Psoas muscle (tissue), 7 donors: ENCODE measurements at regions not wholly inside any gene's neighbourhood (a gene's known extent, or its start where the extent isn't known, plus 50 kb on each side); places are given as distances from the start of the nearest gene placed in this dataset.

Source experiments
- ATAC-seq, 4 donors: fragments of 200-7000 bp; cut with Tn5 transposase; one replicate each; pipeline ENCODE4 v1.9.1; 2020; ENCODE audit warnings: moderate library complexity in 3 of 4, mild to moderate bottlenecking in 2 of 4
- DNase-seq, 2 donors: peaks; one replicate each; pipeline ENCODE4 v3.0.0-alpha.2; 2020
- H3K27ac ChIP-seq: fragments of 200-600 bp; one replicate; pipeline ENCODE4 v1.8.0; 2022
- H3K27me3 ChIP-seq, 3 donors: fragments of 200-600 bp in 1 of 3; one replicate each; pipeline versions ENCODE4 v1.6.1 to v1.8.0; 2013 to 2022; ENCODE audit warnings: low read length in 2 of 3, mild to moderate bottlenecking in 2 of 3, moderate library complexity in 1 of 3; ENCODE audit not compliant: insufficient read depth in 3 of 3
- H3K36me3 ChIP-seq, 2 donors: fragments of 200-600 bp in 1 of 2; one replicate each; pipeline versions ENCODE4 v1.6.1 to v1.8.0; 2013 to 2022; ENCODE audit warnings: low read depth in 1 of 2, mild to moderate bottlenecking in 1 of 2, moderate library complexity in 1 of 2; ENCODE audit not compliant: insufficient read depth in 1 of 2
- H3K4me1 ChIP-seq: fragments of 200-600 bp; one replicate; pipeline ENCODE4 v1.8.0; 2022
- H3K4me3 ChIP-seq: fragments of 200-600 bp; one replicate; pipeline ENCODE4 v1.8.0; 2022; ENCODE audit warnings: mild to moderate bottlenecking
- H3K9me3 ChIP-seq: fragments of 200-600 bp; one replicate; pipeline ENCODE4 v1.8.0; 2022
- WGBS, 3 donors: extraction: QIAGEN DNeasy Blood & Tissue Kit; methylation state at CpG; one replicate each; pipeline versions ENCODE4 v1.1.6 to v1.1.7; 2013; 5-methylcytosine and 5-hydroxymethylcytosine counted together
- intact Hi-C, 2 donors: fragments of 100-400 bp; cut with DNase I; formaldehyde crosslinking; loops; one replicate each; pipeline versions ENCODE4 v1.11.0 to v1.14.2; 2022
- TF ChIP-seq, protein P1 (sequence below): fragments of 200-600 bp; IDR thresholded peaks from one replicate; pipeline ENCODE4 v1.8.0; 2022; ENCODE audit warnings: antibody characterized with exemption
- donor health status: healthy with polysubstance abuse.
- donor health status: DM: no; HTN: no; CAD: no; lungs with moderate emphysema.
- donor health status: Bipolar disorder and iron deficiency.
- donor health status: healthy.
- donor health status: DM: yes; HTN: yes; CAD: no.
- donor health status: DM: no; HTN: no; CAD: no.
- donor health status: DM: yes; HTN: yes; CAD: no.

DNA sequence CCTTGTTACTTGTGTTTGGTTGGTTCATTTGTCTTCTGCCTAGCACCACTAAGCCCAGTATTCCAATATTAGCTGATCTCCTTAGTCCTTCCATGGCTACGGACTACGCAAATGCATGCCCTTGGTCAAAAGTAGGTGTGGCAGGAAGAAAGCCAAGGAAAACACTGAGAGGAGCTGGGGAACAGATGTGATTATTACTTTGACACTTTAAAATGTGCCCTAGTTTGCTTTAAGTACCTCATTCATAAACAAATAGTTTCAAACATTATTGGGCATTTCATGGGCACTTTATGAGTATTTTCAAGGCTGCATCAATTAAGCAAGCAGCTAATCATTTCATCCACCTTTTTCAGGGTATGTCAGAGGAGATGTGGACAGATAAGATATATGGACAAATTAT, 60.1 kb upstream of the HDDC2 start:
- intact Hi-C loops, result loop anchor here in 1 of 2 donors (5.0 kb wide), 1 partner anchor 385 kb away; the partner anchor contains the start of gene HEY2
- no peaks in the 10 kb centered on the region for H3K36me3 ChIP-seq

DNA sequence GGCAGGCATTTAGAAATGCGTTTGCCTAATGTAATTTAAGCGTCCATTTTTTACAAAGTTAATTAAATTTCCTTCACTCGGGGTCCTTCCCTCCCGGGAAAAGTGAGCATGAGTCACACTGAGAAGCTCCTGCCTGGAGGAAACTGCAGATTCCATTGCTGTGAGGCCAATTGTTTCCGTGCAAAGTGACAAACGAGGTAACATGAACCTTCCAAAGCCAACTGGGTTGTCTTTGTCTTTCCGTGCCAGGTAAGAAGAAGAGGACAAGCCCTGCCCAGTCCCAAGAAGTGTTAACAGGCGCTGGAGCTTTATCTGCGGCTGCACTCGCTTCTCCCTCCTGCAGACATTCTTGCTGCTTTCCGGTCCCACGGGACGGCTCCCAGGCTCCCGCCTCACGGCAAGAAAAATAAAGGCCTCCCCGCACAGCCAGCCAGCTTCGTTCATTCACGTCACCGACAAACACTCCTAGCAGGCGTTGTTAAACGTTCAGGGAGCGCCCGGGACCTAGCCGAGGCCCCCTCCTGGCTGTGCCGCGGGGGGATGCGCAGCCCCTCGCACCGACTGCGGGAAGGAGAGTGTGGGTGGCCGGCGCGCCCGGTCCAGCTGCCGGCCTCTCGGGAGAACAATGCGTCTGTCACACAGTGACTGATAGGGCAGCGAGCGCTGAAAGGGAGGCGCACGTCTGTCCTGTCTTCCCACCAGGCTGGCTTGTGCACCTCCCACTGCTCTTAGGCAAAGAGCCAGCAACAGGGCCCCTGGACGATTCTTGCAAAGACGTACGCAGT, 61.5 kb upstream of the HDDC2 start:
- peak overlapping the region; percentile 70 for H3K27ac ChIP-seq
- intact Hi-C loops, result loop anchor here in 1 of 2 donors (5.0 kb wide), 1 partner anchor 384 kb away; the partner anchor contains the start of gene HEY2
- TF ChIP-seq, protein P1, sequence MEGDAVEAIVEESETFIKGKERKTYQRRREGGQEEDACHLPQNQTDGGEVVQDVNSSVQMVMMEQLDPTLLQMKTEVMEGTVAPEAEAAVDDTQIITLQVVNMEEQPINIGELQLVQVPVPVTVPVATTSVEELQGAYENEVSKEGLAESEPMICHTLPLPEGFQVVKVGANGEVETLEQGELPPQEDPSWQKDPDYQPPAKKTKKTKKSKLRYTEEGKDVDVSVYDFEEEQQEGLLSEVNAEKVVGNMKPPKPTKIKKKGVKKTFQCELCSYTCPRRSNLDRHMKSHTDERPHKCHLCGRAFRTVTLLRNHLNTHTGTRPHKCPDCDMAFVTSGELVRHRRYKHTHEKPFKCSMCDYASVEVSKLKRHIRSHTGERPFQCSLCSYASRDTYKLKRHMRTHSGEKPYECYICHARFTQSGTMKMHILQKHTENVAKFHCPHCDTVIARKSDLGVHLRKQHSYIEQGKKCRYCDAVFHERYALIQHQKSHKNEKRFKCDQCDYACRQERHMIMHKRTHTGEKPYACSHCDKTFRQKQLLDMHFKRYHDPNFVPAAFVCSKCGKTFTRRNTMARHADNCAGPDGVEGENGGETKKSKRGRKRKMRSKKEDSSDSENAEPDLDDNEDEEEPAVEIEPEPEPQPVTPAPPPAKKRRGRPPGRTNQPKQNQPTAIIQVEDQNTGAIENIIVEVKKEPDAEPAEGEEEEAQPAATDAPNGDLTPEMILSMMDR, result no peak

More for the DNA sequence above, 60.1 kb upstream of the HDDC2 start:
- Histone ChIP-seq H3K4me1 (peaks cover 12% of the 10 kb centered on the region), H3K4me3 (no peak overlapping the region), H3K27me3 (peaks cover 0 to 4% (median 0%) of the 10 kb centered on the region in 3 donors), H3K27ac (no peak overlapping the region), H3K9me3 (no peaks in the 10 kb centered on the region)
- TF ChIP-seq, protein P1, result no peak
- WGBS, 3 donors, result 63 to 67% (median 66%) methylated on average over 2 of the region's 2 CpGs
- ATAC-seq (no peak), DNase-seq (no peak)

DNA sequence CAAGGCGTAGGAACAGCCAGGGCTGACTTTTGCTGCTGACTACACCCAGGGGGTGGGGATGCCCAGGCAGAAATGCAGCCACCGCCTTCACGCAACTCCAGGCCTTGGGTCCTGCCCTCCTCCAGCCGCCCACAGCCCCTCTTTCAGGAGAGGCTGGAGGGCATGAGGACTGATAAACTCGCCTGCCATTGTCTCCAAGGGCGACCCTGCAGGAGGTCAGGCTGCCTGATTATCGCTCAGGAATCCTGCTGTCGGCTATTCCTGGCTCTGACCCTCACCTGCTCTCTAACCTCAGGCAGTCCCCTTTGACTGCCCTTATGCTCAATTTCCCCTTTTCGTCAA, 62.0 kb upstream of the HDDC2 start:
- intact Hi-C loops, result loop anchor here in 1 of 2 donors (5.0 kb wide), 1 partner anchor 384 kb away; the partner anchor contains the start of gene HEY2
- Histone ChIP-seq H3K27me3 (peaks cover 0 to 4% (median 0%) of the 10 kb centered on the region in 3 donors), H3K4me3 (peak overlapping the region; percentile 68), H3K4me1 (peaks cover 12% of the 10 kb centered on the region), H3K36me3 (no peaks in the 10 kb centered on the region), H3K9me3 (no peaks in the 10 kb centered on the region), H3K27ac (peak overlapping the region; percentile 70)
- 42 to 52% (median 44%) methylated on average over 9 of the region's 9 CpGs for WGBS, 3 donors
- ATAC-seq (peak in 2 of 4 donors; percentile 12 to 14), DNase-seq (no peak)
- TF ChIP-seq, protein P1, result no peak

More for the DNA sequence above, 61.5 kb upstream of the HDDC2 start:
- peaks cover 0 to 4% (median 0%) of the 10 kb centered on the region in 3 donors for H3K27me3 ChIP-seq
- H3K4me3 ChIP-seq, result peak overlapping the region; percentile 68
- no peaks in the 10 kb centered on the region for H3K36me3 ChIP-seq
- DNase-seq, result peak; percentile 54 to 76
- WGBS, 3 donors, result 1% methylated on average over 44 of the region's 44 CpGs
- peak; percentile 78 to 89 (median 81) for ATAC-seq
- no peaks in the 10 kb centered on the region for H3K9me3 ChIP-seq
- H3K4me1 ChIP-seq, result peaks cover 12% of the 10 kb centered on the region

DNA sequence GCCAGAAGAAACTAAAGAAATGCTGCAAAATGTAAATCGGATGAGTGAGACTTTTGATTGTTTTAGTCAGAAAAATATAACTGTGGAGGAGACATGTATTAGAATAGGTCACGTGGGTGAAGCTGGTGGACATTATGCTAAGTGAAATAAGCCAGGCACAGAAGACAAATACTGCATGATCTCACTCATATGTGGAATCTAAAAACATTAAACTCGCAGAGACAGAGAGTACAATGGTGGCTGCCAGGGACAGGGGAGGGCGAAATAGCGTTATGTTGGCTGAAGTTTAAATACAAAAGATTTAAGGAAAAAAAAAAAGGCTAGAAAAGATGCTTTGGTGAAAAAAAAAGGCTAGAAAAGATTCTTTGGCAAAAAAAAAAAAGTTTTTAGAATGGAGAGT, 63.5 kb upstream of the HDDC2 start:
- ATAC-seq (no peak), DNase-seq (no peak)
- no peak overlapping the region for H3K27ac ChIP-seq
- no peaks in the 10 kb centered on the region for H3K9me3 ChIP-seq
- TF ChIP-seq, protein P1, result no peak
- WGBS, 3 donors, result 80 to 90% (median 84%) methylated on average over 5 of the region's 5 CpGs
- H3K27me3 ChIP-seq, result peaks cover 0 to 4% (median 0%) of the 10 kb centered on the region in 3 donors
- H3K4me3 ChIP-seq, result no peak overlapping the region
- intact Hi-C loops, result no loop called here
- H3K36me3 ChIP-seq, result no peaks in the 10 kb centered on the region
- H3K4me1 ChIP-seq, result peaks cover 12% of the 10 kb centered on the region
